SK-N-SH (cell line): ENCODE measurements at regions not wholly inside any gene's neighbourhood (a gene's known extent, or its start where the extent isn't known, plus 50 kb on each side); places are given as distances from the start of the nearest gene placed in this dataset.

ENCODE experiments used
- RCOR1 ChIP-seq: fragments of 150-350 bp; IDR thresholded peaks from 2 replicates; pipeline ENCODE4 v1.6.1; 2017; ENCODE audit warnings: antibody characterized with exemption, low read length
- REST ChIP-seq: IDR thresholded peaks from 2 replicates; pipeline ENCODE4 v1.6.1; 2012; ENCODE audit warnings: mild to moderate bottlenecking, low read depth, low read length, moderate library complexity
- SIN3A ChIP-seq: IDR thresholded peaks from 2 replicates; pipeline ENCODE4 v1.6.1; 2012; ENCODE audit warnings: low read depth, mild to moderate bottlenecking, low read length, moderate library complexity, borderline replicate concordance
- TF ChIP-seq, protein P1 (sequence below): fragments of 200-600 bp; sonication (generic); IDR thresholded peaks from 2 replicates; pipeline ENCODE4 v1.6.1; 2017; ENCODE audit warnings: antibody characterized with exemption, mild to moderate bottlenecking, moderate library complexity

DNA sequence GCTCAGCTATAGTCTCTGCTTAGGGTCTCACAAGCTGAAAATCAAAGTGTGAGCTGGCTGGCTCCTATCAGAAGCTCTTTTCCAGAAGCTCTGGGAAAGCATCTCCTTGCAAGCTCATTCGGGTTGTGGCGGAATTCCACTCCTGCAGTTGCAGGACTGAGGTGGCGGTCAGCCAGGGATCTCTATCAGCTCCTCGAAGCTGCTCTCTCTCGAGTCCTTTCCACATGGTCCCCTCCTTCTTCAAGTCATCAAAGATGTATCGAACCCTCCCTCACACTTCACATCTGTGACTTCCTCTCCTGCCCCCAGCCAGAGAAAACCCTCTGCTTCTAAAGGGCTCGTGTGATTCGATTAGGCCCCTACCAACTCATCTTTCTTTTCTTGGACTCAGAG, 141.7 kb downstream of the ZFP36L2 start:
- TF ChIP-seq RCOR1 (no peak), REST (0 out of 2 replicates have a peak, but pooled peaks have one; percentile 52), SIN3A (no peak)
- TF ChIP-seq, protein P1, sequence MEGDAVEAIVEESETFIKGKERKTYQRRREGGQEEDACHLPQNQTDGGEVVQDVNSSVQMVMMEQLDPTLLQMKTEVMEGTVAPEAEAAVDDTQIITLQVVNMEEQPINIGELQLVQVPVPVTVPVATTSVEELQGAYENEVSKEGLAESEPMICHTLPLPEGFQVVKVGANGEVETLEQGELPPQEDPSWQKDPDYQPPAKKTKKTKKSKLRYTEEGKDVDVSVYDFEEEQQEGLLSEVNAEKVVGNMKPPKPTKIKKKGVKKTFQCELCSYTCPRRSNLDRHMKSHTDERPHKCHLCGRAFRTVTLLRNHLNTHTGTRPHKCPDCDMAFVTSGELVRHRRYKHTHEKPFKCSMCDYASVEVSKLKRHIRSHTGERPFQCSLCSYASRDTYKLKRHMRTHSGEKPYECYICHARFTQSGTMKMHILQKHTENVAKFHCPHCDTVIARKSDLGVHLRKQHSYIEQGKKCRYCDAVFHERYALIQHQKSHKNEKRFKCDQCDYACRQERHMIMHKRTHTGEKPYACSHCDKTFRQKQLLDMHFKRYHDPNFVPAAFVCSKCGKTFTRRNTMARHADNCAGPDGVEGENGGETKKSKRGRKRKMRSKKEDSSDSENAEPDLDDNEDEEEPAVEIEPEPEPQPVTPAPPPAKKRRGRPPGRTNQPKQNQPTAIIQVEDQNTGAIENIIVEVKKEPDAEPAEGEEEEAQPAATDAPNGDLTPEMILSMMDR: no peak
